BLaER1 (cell line): ENCODE measurements at regions not wholly inside any gene's neighbourhood (a gene's known extent, or its start where the extent isn't known, plus 50 kb on each side); places are given as distances from the start of the nearest gene placed in this dataset.

Source experiments
- H3K27ac ChIP-seq: shearing (Covaris generic); formaldehyde crosslinking; 2 replicates; pipeline ENCODE4 v1.8.1; 2022
- H3K27me3 ChIP-seq: shearing (Covaris generic); formaldehyde crosslinking; 2 replicates; pipeline ENCODE4 v1.8.1; 2022
- H3K36me3 ChIP-seq: shearing (Covaris generic); formaldehyde crosslinking; 2 replicates; pipeline ENCODE4 v1.8.1; 2022
- H3K4me1 ChIP-seq: shearing (Covaris generic); formaldehyde crosslinking; 2 replicates; pipeline ENCODE4 v1.8.1; 2022
- H3K4me2 ChIP-seq: shearing (Covaris generic); formaldehyde crosslinking; 2 replicates; pipeline ENCODE4 v1.8.1; 2022
- H3K4me3 ChIP-seq: shearing (Covaris generic); formaldehyde crosslinking; 2 replicates; pipeline ENCODE4 v1.8.1; 2022
- H3K9ac ChIP-seq: shearing (Covaris generic); formaldehyde crosslinking; 2 replicates; pipeline ENCODE4 v1.8.1; 2022
- H3K9me3 ChIP-seq: shearing (Covaris generic); formaldehyde crosslinking; 2 replicates; pipeline ENCODE4 v1.8.1; 2022
- H4K20me1 ChIP-seq: shearing (Covaris generic); formaldehyde crosslinking; 2 replicates; pipeline ENCODE4 v1.8.1; 2022
- Cebpa-rat ChIP-seq: shearing (Covaris generic); IDR thresholded peaks from 2 replicates; pipeline ENCODE4 v1.8.1; 2022

DNA sequence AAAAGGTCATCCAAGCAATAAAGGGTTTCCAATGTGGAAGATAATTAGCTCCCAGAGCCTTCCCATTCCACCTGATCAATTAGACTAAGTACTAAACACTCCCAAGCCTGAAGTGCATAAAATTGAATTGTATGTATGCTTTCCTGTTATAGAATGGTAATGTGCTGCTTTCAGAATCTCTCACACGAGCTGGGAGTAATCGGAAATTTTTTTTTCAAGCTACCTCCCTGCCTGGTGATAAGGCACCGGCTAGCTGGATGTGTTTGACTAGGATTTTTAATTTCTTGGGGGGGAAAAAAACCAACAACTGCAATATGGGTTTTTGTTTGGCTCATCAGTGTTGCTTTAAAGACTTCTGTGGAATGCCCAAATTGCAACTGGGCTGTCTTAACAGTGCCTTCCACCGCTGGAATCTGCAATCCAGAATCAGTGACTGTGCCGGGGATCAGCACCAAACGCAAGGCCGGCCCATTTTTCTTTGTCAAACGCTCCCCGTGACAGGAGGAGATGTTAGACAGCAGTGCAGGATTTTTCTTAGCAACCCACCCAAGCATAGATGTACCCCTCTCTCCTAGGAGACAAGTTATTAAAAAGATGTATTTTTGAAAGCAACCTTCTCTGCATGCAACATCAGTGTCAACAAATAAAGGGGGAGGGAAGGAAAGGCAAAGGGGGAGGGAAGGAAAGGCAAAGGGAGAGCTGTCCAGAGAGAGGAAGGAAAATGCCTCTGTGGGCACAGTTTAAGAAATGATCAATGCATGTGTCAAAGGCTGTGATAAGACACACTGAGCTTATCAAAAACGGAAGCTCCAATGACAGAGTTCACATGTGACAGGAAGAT is 387.2 kb downstream of the NPIPA8 start:
- Histone ChIP-seq H3K27me3 (peaks cover 10% of the 10 kb centered on the region; the same call in 1 of the 2 replicates), H3K9ac (no peak overlapping the region), H4K20me1 (no peaks in the 10 kb centered on the region), H3K4me3 (no peak overlapping the region), H3K4me2 (0 out of 2 replicates have a peak overlapping the region, but pooled peaks have one; percentile 19), H3K9me3 (no peaks in the 10 kb centered on the region), H3K36me3 (no peaks in the 10 kb centered on the region), H3K4me1 (peaks cover 8% of the 10 kb centered on the region; the same call in 1 of the 2 replicates), H3K27ac (no peak overlapping the region)
- TF ChIP-seq Cebpa-rat = no peak

DNA sequence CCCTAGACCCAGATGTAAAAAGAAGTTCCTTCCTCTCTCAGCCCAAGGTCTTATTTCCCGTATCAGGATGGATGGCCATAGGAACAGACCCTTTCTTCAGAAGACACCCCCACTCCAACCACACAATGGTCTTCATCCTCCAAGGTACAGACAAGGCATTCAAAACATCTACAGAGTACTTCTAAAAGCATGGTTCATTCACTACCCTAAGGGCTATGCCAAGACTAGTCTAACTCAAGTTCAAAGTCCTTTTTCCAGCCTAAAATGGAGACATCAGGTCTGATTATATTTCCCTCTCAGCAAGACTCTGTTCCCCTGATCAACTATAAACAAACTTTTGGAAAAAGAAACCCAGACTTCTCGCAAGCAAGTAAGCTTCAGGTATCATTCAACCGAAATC is 388.9 kb downstream of the NPIPA8 start:
- no peak overlapping the region for H3K4me2 ChIP-seq
- peaks cover 10% of the 10 kb centered on the region; the same call in 1 of the 2 replicates for H3K27me3 ChIP-seq

DNA sequence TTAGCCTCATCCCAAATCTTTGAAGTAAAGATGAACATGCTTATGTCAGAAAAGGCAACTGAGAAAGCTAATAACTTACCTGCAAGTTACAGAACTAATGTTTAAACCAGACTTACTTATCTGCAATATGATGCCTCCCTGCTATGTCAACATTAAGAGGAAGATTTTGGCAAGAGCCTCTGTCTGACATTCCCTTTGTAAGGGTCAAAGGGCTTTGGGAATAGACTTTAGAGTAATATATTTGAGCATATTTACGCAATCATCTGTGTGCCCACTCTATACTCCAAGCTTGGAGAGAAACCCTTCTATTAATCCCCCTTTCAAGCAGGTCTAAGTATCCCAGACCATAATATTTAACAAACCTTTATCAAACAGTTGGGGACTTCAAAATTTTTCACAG is 389.4 kb downstream of the NPIPA8 start:
- Histone ChIP-seq H3K9me3 (no peaks in the 10 kb centered on the region), H3K27me3 (peaks cover 10% of the 10 kb centered on the region; the same call in 1 of the 2 replicates), H3K9ac (no peak overlapping the region), H3K27ac (no peak overlapping the region), H3K4me1 (peaks cover 8% of the 10 kb centered on the region; the same call in 1 of the 2 replicates), H3K4me2 (no peak overlapping the region), H3K4me3 (no peak overlapping the region), H3K36me3 (no peaks in the 10 kb centered on the region), H4K20me1 (no peaks in the 10 kb centered on the region)
- no peak for TF ChIP-seq Cebpa-rat

More for the DNA sequence above, 388.9 kb downstream of the NPIPA8 start:
- Histone ChIP-seq H3K9ac (no peak overlapping the region), H4K20me1 (no peaks in the 10 kb centered on the region), H3K9me3 (no peaks in the 10 kb centered on the region), H3K4me1 (peaks cover 8% of the 10 kb centered on the region; the same call in 1 of the 2 replicates), H3K4me3 (no peak overlapping the region), H3K27ac (no peak overlapping the region), H3K36me3 (no peaks in the 10 kb centered on the region)
- no peak for TF ChIP-seq Cebpa-rat

GRCh38 chr16:17945080-17945601 is 391.4 kb downstream of the NPIPA8 start:
- no peaks in the 10 kb centered on the region for H3K36me3 ChIP-seq
- no peaks in the 10 kb centered on the region for H4K20me1 ChIP-seq
- H3K27ac ChIP-seq = no peak overlapping the region
- H3K9ac ChIP-seq = no peak overlapping the region
- peaks cover 10% of the 10 kb centered on the region; the same call in 1 of the 2 replicates for H3K27me3 ChIP-seq
- no peak for TF ChIP-seq Cebpa-rat
- H3K4me3 ChIP-seq = no peak overlapping the region
- no peak overlapping the region for H3K4me2 ChIP-seq
- no peaks in the 10 kb centered on the region for H3K9me3 ChIP-seq
- H3K4me1 ChIP-seq = peaks cover 8% of the 10 kb centered on the region; the same call in 1 of the 2 replicates

DNA sequence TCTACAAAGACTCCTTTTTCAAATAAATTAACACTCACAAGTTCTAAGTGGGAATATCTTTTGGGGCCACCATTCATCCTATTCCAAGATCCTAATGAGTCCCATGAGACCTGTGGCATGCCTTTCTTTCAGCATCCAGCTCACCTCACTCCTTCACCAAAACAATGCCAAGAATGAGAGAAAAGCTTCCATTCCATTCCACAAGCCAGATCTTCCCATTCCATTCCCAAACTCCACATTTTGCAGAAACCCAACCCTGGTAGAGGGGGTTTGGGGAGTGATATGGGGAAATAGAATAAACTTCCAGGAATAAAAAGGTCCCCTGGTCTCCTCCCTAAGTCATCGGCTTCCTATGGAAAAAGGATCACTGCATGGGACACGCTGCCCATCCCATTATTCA is 392.2 kb downstream of the NPIPA8 start:
- Histone ChIP-seq H3K4me3 (no peak overlapping the region), H3K4me1 (peaks cover 1% of the 10 kb centered on the region; the same call in 1 of the 2 replicates), H3K9ac (no peak overlapping the region), H4K20me1 (no peaks in the 10 kb centered on the region), H3K4me2 (no peak overlapping the region), H3K9me3 (no peaks in the 10 kb centered on the region), H3K27me3 (peaks cover 3% of the 10 kb centered on the region; the same call in 1 of the 2 replicates), H3K36me3 (no peaks in the 10 kb centered on the region), H3K27ac (no peak overlapping the region)
- TF ChIP-seq Cebpa-rat = no peak

DNA sequence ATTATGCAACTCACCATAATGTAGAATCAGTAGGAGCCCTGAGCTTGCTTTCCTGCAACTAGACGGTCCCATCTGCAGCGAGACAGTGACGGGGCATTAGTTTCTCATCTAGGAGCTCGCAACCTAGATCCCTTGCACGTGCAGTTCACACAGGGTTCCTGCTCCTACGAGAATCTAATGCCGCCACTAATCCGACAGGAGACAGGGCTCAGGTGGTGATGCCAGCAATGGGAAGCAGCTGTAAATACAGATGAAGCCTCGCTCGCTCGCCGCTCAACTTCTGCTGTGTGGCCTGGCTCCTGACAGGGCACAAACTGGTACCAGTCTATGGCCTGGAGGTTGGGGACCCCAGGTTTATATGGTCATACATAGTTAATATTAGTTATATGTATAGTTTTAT is 394.5 kb downstream of the NPIPA8 start:
- Histone ChIP-seq H3K36me3 (no peaks in the 10 kb centered on the region), H3K4me3 (no peak overlapping the region), H3K4me1 (no peaks in the 10 kb centered on the region), H3K4me2 (no peak overlapping the region), H3K27ac (no peak overlapping the region), H3K9ac (no peak overlapping the region), H4K20me1 (no peaks in the 10 kb centered on the region), H3K9me3 (no peaks in the 10 kb centered on the region), H3K27me3 (no peaks in the 10 kb centered on the region)
- TF ChIP-seq Cebpa-rat = no peak

DNA sequence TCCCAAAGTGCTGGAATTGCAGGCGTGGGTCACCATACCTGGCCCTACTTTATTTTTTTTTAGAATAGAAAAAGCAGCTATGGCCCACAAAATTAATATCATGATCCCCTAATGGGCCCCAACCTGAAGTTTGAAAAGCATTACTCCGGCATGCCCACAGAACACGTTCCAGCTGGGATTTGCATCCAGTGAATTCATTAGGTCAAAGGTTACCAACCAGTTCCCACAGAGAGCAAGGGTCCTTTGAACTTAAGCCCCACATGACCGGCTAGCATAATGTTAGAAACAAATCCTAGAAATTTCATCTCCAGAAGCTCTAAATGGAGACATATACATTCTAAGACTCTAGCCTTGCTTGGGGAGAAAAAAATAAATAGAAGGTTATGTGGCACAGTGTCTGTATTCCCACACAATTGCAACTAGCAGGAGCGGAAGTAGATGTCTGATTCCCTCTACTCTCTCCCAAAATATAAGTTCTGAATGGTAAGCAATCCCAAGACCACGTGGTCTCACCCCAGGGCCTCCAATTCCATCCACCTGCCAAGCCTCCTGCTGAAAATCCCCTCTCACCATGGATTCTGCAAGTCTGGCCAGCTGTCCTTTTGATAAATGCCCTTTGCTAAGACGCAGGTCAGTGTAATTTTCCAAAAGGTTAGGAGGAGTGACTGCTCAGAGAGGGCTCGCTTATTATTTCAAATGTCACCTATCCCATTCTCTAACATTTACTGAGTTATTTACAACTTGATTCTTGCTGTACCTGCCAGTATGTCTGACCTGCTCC is 395.8 kb downstream of the NPIPA8 start:
- H4K20me1 ChIP-seq = no peaks in the 10 kb centered on the region
- no peaks in the 10 kb centered on the region for H3K27me3 ChIP-seq
- 0 out of 2 replicates have a peak, but pooled peaks cover 4% of the 10 kb centered on the region for H3K4me1 ChIP-seq
- H3K4me3 ChIP-seq = no peak overlapping the region
- H3K9me3 ChIP-seq = no peaks in the 10 kb centered on the region
- H3K4me2 ChIP-seq = no peak overlapping the region
- TF ChIP-seq Cebpa-rat = no peak
- H3K27ac ChIP-seq = no peak overlapping the region
- H3K9ac ChIP-seq = no peak overlapping the region
- no peaks in the 10 kb centered on the region for H3K36me3 ChIP-seq

GRCh38 chr16:17939723-17940122 is 396.8 kb downstream of the NPIPA8 start:
- Histone ChIP-seq H3K27ac (no peak overlapping the region), H3K9ac (no peak overlapping the region), H3K4me3 (no peak overlapping the region), H3K4me2 (no peak overlapping the region), H3K27me3 (no peaks in the 10 kb centered on the region), H4K20me1 (no peaks in the 10 kb centered on the region), H3K4me1 (0 out of 2 replicates have a peak, but pooled peaks cover 4% of the 10 kb centered on the region), H3K9me3 (no peaks in the 10 kb centered on the region), H3K36me3 (no peaks in the 10 kb centered on the region)
- TF ChIP-seq Cebpa-rat = no peak

DNA sequence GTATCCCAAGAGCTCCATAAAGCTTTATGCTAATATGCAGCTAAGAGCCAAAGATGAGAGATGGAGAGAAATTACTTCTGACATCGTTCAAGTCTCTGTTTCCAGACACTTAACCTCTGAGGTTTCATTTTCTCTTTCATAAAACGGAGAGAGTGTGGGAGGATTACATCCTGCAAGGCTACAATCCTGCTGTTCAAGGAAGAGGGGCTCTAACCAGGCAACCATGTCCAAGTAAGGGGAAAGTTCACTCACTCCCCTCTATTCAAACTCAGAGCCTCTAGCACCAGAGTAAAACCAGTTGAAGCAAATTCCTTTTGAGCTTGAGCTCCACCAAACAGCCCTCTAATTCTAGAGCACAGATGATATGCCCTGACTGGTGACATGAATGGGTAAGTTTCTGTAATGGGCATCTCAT is 397.4 kb downstream of the NPIPA8 start:
- H3K27ac ChIP-seq = no peak overlapping the region
- no peaks in the 10 kb centered on the region for H4K20me1 ChIP-seq
- no peak overlapping the region for H3K4me3 ChIP-seq
- TF ChIP-seq Cebpa-rat = no peak
- no peaks in the 10 kb centered on the region for H3K27me3 ChIP-seq
- H3K9ac ChIP-seq = no peak overlapping the region
- no peaks in the 10 kb centered on the region for H3K9me3 ChIP-seq
- 0 out of 2 replicates have a peak, but pooled peaks cover 4% of the 10 kb centered on the region for H3K4me1 ChIP-seq
- H3K36me3 ChIP-seq = no peaks in the 10 kb centered on the region
- H3K4me2 ChIP-seq = peak overlapping the region; percentile 25
